NCI-H345 (cell line): ENCODE measurements at regions not wholly inside any gene's neighbourhood (a gene's known extent, or its start where the extent isn't known, plus 50 kb on each side); places are given as distances from the start of the nearest gene placed in this dataset.

Experiments
- DNase-seq: peaks from one replicate; lab custom pipeline; 2025; lab: John Stamatoyannopoulos, UW

DNA sequence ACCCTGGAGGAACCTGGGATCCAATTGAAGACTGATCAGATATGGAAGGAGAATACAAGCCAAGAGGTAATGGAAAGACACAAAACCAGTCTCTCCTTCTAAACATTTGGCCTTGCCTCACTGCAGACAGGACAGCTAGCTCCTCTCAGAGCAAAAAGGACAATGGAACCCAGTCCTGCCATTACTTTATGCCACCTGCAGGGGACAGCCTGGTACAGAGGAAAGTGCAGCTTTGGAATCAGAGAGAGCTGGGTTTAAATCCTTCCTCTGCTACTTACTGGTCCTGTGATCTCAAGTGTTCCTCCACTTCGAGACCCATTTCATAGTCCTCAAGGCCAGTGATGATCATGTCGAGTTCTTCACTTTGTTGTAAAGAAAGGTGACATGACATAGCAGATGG, 159.4 kb upstream of the SMAD3 start:
- no peak for DNase-seq

DNA sequence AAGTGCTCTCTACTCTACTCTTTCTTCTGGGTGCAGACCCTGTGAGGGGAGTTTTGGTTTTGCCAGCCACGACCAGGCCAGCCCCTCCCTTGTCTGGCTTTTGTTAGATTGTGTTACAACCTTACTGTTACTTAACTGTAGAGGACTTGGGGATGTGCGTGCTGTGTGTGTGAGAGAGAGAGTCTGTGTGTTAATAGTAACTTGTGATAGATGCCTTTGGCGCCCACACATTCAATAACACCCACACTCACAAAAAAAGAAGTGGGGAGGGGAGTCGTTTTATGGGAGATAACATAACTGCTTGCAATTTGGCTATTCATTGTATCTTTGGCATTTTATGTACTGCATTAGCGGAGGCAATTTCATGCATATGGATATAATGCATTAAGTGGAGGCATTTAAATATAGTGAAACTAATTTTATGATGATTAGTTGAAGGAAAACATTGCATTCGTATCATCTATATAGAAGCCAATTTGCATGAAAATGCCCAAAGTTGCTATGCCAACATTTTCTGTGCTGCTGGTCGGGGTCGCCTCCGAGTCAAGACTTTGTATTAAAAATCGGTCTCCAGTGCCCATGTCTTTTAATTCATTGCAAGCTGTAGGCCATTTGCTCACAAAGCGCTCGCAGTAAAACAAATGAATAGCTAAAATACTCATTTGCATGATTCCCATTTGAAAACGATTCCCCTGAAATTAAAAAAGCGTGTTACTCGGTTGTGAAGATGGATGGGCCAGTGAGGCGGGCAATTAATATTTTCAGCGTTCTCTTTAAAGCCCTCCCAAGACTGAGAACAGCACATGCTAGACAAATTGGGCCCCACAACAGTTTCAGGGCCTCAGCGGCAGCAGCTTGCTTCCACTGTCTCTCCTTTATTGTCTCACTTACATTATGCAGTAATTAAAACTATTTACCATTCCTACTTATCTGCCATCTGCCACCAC, 158.5 kb upstream of the SMAD3 start:
- no peak for DNase-seq

DNA sequence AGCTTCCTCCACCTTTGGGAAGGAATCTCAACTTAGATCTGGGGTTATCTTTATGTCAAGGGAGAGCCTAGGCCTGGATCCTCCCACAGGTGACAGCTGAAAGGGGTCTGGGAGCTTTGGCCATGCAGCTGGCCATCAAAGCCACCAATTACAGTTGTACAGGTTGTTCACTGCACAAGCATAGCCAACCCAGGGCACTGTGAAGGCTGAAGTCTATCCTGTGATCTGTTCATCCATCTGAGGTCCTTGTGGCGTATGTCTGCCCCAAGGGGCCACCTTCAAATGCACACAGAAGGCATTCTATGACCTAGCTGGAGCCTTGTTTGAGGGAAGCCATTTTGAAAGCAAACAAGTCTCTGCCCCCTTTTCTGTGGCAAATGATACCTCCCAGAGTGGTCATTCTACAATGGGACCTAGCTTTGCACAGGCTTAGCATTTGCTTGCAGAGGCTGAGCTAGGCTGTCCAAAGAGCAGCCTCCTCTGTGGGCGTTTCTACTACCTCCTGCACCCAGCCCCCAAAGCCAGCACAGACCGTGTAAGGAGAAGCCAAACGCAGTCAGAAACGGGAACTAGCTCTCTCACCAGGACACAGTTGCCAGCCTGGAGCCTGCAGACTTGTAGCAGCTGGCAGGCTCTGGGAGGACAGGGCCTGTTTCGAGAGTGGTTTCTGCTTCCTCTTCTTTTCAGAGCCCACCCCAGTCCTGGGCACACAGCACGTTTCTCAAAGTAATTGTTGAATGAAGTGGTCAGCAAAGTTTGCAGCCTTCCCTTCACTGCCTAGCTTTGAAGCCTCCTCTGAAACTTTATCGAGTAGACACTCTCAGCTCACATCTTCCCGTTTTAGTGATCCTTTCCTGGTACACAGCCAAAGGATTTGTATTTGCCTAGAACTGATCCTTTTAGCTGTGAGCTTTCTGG, 157.3 kb upstream of the SMAD3 start:
- no peak for DNase-seq

DNA sequence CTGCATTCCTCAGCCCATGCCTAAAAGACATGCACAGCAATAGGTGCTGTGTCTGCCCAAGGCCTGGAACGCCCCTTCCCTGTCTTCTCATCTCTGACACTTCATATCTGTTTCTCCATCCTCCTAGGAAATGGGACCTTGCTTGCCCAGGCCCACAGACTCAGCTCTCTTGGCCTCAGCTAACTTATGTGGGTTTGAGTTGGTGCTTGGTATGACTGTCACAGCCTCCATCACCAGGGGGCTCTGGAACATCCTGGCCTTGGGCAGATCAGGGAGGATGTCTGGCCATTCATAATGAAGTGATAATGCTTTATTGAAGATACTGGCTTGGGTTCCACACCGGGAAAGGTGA, 156.7 kb upstream of the SMAD3 start:
- no peak for DNase-seq

DNA sequence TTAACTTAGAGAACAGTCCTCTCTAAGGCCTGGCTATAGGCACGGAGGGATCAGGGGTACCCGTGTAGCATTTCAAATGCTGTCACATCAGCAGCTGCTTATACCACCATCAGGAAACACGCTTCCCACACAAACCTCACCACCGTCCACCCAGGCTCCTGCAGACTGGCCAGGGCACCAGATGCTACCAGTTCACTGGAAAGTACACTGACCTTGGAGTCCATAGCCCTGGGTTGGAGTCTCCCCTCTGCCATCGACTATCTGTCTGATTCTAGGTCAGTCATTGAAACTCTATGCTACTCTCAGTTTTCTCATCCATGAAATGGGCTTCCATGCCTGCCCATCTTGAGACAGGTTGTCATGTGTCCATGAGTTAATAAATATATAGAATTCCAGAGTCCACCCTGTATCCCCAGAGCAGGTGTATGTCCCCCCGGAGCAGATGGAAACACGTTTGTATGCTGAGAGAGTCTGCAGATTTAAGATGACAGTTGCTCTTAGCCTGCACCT, 156.0 kb upstream of the SMAD3 start:
- DNase-seq, result no peak

DNA sequence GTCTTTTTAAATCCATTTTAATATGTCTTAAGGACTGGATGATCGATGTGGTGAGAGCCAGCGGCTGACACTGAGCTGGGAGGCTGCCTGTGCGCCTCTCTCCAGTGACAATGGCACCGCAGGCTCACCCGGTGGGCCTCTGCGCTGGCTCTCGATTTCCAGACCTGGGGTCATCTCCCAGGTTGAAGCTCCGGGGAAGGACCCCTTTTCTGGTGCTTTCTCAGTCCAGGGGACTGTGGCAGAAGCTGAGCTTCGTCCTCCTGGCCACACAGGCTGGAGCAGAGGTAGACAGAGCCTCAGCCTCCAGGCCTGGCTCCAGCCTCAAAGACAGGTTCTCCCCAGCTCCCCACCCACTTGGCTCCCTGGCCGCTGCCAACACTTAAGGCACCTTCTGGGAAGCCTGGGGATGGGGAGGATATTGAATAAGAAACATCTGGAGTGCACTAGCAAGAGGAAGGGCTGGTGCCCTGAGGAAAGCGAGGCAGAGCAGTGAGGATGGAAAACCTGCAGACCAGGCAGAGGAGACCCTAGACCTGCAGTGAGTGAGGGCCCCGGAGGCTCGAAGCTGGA, 154.2 kb upstream of the SMAD3 start:
- DNase-seq, result no peak

DNA sequence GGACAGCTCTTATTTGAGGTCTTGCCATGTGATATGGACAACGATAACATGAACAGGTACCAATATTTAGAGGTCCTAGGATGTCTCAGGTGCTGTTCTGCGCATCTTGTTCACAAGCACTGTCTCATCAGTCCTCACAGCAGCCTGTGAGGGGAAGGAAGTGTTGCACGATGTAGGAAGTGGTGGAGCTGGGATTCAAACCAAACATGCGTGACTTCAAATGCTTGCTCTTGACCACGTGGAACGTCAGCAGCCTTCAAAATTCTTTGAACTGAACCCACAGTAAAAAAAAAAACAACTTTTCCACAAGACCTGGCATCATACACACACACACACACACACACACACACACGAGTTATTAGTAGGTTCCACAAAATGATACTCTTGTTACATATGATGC, 153.4 kb upstream of the SMAD3 start:
- DNase-seq, result no peak

DNA sequence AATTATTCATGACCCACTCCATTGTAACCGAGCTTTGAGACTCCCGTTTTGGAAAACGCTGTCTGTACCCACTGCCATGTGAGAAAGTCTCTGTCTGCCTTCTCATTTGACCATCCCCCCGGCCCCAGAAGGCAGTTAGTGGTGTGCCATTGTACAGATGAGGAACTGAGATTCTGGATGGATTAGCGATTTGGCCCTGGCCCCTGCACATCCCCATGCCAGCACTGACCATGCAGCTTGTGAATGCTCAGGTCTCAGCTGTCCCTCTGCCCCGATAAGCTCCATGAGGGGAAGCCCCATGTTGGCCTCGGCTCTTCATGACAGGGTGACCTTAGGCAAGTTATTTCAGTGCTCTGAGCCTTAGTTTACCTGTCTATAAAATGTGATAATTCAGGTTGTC, 153.0 kb upstream of the SMAD3 start:
- DNase-seq, result no peak

DNA sequence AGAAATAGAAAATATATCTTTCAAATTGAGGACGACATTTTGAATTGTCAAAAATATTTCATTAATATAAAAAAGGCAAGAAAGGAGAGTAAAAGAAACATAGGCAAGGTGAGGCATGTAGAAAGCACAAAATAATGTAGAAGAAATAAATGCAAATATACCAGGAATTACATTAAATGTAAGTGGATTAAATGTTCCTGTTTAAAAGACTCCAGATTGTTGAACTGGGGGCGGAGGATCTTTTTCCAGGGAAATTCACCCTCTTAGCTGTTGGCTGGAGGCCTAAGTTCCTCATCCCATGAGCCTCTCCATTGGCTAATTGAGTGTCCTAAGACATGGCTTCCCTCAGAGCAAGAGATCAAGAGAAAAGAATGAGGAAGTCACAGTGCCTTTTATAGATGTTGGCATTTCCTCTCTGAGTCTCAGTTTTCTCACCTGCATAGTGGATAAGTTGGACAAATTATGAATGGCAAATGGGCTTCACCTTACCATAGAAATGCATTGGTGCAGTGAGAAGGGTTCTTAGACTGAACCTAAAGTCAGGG, 147.4 kb upstream of the SMAD3 start:
- DNase-seq, result no peak

DNA sequence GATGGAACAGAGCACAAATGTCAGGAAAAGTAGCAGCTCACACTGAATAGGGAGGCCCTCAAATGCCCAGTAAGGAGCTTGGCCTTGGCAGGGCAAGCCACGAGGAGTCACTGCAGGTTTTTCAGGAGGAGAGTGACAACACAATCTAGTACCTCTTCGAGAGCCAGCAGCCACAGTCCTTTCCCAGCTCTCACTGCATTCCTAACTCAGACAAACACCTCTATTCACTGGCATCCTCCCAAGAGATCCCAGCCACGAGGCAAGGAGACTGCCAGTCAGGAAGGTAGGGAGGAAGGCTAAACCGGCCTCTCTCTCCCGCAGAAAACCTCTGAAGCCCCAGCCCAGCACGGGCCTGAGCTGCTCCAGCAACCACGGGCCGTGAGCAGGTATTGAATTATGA, 146.0 kb upstream of the SMAD3 start:
- DNase-seq, result no peak

DNA sequence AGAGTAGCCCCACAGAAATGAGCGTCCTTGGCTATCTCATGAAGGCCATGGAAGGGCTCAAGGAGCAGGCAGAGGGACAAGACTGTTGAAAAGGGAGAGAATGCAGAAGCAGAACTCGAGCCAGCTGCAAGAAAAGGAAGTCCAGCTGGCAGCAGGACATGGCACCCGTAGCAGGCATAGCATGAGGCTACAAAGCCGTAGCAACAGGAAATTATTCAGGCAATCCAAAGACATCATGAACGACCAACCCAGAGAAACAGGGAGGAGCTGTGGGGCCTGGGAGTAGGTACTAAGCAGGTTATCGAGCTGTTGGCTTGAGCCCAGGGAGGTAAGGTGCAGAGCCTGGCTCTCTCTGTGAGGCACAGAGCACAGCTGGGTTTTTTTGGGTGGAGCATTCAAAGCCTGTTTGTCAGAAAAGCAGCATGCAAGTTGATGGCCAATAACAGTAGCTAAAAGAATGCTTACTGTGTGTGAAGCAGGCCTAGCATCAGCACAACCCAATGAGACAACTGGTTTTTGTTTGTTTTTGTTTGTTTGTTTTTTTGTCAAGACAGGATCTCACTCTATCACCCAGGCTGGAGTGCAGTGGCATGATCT, 144.0 kb upstream of the SMAD3 start:
- DNase-seq, result no peak

DNA sequence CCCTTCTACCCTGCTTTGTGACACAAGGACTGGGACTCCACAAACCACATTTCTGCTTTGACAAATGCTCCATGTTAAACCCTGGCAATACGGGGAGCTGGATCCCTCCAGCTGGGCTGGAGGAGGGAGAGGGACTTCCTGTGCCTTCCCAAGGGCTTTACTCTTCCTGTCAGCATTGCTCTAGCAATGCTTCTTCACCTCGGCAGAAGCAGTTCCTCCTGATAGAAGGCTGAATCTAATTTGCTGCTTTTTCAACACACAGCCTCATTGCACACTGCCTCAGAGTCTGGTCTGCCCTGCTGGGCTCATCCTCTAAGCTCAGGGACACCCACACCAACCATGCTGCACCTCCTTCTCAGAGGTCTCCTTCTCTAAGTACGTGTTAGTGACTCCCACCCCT, 142.8 kb upstream of the SMAD3 start:
- no peak for DNase-seq

DNA sequence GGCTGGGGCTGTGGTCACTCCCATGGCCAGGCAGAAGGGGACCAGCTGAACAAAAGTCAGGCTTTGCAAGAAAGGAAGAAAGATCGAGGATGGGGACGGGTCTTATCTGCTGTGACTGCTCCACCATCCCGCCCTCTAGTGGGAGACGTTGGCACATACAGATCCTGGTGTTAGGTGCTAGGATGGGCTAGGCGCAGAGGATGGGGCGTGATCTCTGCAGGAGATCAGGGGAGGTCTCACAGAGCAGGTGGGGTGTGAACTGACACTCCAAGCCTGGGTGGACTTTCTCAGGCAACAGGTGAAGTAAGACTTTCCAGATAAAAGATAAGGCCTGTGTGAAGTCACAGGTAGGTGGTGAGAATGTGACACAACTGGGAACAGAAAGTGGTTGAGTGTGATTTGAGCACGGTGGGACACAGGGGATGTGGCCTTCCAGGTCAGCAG, 141.9 kb upstream of the SMAD3 start:
- no peak for DNase-seq

DNA sequence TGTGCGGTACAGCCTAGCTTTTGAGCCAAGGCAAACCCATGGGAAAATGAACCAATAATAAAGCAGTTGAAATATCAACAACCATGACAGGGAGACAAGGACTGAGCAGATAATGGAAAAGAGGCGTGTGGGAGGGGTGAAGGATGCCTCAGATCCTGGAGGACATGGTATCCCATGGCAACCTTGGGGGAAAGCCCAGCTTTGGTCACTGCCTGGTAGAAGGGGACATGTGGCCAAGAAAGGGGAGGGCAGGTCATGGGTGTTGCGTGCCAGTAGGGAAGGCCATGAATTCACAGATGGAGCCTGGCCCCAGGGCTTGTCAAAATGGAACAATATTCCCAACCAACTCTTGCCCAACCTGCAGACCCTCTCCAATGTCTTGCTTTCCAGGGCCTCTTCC, 140.5 kb upstream of the SMAD3 start:
- no peak for DNase-seq

DNA sequence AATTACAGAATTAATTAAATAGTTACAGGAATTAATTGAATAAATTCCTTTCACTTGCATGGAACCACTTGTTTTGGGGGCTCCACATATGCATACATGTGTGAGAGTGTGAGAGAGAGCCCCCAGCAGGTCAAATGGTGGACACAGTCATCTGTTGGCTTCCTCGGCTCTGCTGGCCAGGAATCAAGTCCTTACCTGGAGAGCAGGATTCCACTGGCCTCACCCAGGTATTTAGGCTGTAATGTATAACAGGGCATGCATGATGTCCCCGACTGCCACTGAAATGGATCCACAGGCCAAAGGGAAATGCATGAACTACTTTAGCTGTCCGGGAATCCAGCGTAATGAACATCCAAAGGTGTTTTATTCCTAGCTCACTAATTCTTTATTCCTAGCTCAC, 139.7 kb upstream of the SMAD3 start:
- DNase-seq, result no peak

DNA sequence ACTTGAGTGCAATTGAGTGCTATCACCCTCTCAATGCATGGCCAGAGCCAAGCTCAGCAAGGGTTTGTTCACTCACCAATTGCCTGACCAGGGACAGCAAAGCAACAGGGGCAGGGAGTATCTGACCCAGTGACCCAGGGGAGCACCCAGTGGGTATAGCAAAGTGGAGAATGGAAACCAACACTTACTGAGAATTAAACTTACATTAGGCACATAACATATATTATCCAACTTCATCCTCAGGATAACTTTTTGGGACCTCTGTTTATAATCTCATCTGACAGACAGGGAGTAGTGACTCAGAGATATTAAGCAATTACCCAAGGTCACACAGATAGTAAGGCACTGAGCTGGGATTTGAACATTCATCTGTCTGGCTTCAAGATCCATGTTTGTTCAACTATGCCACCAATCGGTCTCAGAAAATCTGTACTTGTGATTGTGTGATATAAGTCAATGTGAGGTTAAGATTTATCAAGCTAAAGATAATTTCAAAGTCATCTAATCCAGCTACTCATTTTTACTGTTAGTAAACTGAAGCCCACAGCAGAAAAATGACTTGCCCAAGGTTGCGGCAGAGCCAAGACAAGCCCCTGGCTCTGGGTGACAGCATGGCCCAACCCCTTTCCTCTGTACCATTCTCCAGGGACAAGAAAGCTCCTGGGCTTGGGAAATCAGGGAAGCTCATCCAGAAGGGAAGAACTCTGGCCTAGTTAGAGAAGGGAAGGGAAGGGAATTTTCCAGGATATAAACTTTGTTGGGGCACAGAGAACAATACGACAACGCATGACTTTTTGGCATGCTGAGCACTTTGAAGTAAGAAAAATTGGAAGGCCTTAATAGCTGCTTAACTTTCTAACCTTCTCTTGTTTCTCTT, 138.0 kb upstream of the SMAD3 start:
- no peak for DNase-seq

DNA sequence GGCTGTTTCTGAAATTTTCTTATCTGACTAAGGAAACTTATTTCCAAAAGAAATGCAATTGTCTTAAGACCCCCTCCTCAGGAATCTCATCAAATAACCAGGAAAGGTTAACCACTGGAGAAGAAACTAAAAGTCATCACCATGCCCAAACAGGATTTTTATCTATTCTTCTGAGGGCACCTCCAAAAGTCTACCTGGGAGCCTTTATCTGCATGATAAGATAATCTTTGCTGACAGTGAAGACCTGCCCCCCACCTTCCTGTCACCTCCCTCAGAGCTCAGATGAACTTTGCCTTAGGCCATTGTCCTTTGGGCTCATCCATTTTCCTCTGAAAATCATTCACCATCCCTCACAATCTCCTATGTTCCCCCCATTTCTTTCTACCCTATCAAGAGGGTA, 137.3 kb upstream of the SMAD3 start:
- DNase-seq, result no peak

DNA sequence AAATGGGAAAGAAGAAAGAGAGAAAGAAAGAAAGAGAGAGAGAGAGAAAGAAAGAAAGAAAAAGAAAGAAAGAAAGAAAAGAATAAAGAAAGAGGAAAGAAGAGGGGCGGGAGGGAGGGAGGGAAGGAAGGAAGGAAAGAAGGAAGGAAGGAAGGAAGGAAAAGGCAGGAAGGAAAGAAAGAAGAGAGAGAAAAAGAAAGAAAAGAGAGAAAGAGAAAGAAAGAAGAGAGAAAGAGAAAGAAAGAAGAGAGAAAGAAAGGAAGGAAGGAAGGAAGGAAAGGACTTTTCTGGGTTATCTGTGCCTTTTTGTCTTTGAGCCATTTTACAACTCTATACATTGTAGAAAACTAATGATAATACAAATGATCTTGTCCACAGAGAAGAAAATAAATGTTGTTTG, 136.6 kb upstream of the SMAD3 start:
- DNase-seq, result no peak

DNA sequence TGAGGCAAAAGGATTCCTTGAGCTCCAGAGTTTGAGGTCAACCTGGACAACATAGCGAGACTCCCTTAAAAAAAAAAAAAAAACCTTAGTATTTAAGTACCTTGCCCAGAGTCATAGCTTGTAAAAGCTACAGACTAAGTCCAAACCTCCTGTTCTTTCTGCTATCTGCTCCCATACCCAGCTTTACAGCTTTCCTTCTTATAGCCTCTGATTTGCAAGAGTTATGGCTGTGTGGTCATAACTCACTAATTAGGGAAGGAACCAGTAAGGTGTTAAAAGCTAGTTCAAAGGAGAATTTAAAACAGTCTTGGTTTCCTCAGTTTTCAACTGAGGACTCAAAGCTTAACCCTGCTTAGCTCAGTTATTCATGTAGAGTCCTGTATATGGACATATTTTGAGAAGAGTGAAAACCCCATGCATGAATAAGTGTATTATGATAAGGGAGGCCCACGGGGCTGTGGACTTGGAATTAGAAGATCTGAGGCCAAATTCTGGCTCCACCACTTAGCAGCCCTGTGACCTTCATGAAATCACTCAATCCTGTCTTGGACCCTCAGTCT, 135.5 kb upstream of the SMAD3 start:
- DNase-seq, result no peak
